Transverse colon (tissue), 4 donors: ENCODE measurements at regions not wholly inside any gene's neighbourhood (a gene's known extent, or its start where the extent isn't known, plus 50 kb on each side); places are given as distances from the start of the nearest gene placed in this dataset.

ENCODE experiments used
- EP300 ChIP-seq: sonication (generic); formaldehyde crosslinking; IDR thresholded peaks from one replicate; pipeline ENCODE4 v1.6.1; 2017; ENCODE audit warnings: antibody characterized with exemption, low read depth
- POLR2A ChIP-seq: fragments of 450-650 bp; IDR thresholded peaks from one replicate; pipeline ENCODE4 v1.6.1; 2016; ENCODE audit warnings: antibody characterized with exemption, mild to moderate bottlenecking, moderate library complexity
- POLR2AphosphoS5 ChIP-seq, 3 donors: sonication (generic); formaldehyde crosslinking; IDR thresholded peaks; one replicate each; pipeline ENCODE4 v1.6.1; 2016; ENCODE audit warnings: antibody characterized with exemption in 3 of 3
- TF ChIP-seq, protein P1 (sequence below), 5 experiments: fragments of 200-600 bp in 3 of 5; fragments of 450-650 bp in 2 of 5; sonication (generic) in 3 of 5; IDR thresholded peaks; 1 replicate in 2 of 5; 2 replicates in 3 of 5; pipeline ENCODE4 v1.5.1; 2016 to 2017; ENCODE audit warnings: antibody characterized with exemption in 5 of 5, inconsistent platforms in 3 of 5, mild to moderate bottlenecking in 2 of 5, moderate library complexity in 1 of 5

DNA sequence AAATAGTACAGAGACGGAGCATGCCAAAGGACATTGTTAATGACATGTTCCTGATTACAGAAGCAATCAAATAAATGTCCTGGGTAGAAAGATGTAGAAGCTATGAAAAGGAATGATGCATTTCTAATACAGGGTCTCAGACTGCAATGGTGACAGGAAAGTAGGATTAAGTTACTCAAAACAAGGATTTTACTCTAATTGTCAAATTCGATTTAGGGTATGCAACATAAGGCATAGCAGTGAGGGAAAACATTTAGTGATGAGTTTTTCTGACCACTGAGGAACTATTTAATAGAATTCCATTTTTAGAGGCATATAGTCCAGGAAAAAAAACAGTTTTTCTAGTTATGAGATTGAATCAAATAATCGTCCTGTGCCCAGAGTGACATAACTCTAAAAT is 715.1 kb upstream of the ACO1 start:
- TF ChIP-seq, protein P1, sequence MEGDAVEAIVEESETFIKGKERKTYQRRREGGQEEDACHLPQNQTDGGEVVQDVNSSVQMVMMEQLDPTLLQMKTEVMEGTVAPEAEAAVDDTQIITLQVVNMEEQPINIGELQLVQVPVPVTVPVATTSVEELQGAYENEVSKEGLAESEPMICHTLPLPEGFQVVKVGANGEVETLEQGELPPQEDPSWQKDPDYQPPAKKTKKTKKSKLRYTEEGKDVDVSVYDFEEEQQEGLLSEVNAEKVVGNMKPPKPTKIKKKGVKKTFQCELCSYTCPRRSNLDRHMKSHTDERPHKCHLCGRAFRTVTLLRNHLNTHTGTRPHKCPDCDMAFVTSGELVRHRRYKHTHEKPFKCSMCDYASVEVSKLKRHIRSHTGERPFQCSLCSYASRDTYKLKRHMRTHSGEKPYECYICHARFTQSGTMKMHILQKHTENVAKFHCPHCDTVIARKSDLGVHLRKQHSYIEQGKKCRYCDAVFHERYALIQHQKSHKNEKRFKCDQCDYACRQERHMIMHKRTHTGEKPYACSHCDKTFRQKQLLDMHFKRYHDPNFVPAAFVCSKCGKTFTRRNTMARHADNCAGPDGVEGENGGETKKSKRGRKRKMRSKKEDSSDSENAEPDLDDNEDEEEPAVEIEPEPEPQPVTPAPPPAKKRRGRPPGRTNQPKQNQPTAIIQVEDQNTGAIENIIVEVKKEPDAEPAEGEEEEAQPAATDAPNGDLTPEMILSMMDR (IDR thresholded peaks at IDR 0.05), result no peak
- TF ChIP-seq POLR2A, result no peak
- TF ChIP-seq EP300, result no peak
- no peak for TF ChIP-seq POLR2AphosphoS5 (IDR thresholded peaks at IDR 0.05)
